CD4-positive, alpha-beta T cell treated with Interleukin-17A for 4 hours (primary cell): ENCODE measurements at regions not wholly inside any gene's neighbourhood (a gene's known extent, or its start where the extent isn't known, plus 50 kb on each side); places are given as distances from the start of the nearest gene placed in this dataset.
"Not testable (repeated sequence)": the region's sequence is repeated elsewhere in the genome, so short reads cannot be mapped to it uniquely, and the experiment has no call there.

ENCODE experiments used
- DNase-seq: peaks from one replicate; pipeline ENCODE4 v3.0.0-alpha.2; 2020; ENCODE audit warnings: mixed read lengths

- no peak for DNase-seq
Observed at GRCh38 chr17:5913641-5914040, 156.5 kb upstream of the WSCD1 start.

- DNase-seq, result no peak
Observed at GRCh38 chr17:5915337-5915736, 154.8 kb upstream of the WSCD1 start.

DNA sequence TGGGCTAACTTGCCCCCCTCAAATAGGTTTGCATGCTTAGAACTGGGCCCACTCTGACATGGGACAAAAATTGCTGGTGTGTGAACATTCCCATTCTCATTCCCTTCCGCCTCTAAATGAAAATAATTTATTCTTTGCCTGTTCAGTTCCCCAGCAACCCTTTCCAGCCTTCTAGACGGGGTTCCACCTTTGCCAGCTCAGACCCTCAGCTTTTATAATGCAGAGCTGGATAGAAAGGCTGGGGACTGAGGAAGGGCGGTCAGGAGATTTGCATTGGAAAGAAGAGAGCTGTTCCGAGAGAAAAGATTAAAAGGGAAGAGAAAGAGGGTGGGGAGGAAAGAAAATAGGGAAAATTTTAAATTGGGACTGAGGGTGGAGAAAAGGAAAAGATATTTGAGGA is 151.1 kb upstream of the WSCD1 start:
- DNase-seq, result no peak

DNA sequence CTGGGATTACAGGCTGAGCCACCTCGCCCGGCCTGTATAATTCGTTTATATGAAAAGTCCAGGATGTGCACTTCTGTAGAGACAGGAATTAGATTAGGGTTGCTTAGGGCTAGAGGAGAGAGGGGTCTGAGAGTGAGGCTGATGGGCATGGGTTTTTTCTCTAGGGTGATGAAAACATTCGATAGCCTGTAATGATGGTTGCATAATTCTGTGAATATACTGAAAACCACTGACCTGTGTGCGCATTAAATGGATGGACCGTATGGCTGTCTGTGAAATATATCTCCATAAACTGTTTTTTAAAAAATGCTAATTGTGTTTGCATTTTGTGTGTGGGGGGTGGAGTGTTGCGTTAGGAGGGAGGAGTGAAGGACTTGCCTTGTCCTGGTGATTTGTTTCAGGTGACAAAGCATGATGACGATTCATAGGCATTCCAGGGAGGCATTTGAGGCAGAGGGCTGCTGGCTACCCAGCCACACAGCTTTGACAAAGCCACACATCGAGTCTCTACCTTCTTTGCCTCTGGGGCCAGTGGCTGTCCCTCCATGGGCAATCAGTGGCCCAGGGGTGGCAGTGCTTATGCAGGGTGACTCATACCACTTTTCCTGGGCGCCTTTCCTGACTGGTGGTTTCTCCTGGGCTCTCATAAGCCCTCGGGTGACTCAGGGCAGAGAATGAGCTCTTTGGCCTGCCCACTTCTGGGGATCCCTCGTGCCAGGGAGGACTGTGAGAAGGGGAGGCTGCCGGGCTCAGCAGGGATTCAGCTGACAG is 148.5 kb upstream of the WSCD1 start:
- no peak for DNase-seq

DNA sequence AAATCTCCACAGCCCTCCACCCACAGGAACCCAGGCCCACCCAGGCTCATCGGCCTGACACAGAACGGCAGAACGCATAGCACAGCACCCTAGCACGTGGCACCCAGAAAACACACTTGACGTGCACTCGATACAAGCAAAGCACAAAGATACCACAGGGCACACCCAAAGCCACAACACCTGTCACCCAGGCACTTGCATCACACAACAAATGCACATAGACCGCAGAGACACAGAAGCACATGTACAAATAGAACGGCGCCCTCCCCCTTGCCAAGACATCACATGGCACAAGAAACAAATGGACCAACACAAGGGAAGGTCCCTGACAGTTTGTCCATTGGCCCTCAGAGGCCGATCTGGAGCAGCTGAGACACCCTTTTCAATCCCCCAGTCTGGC is 147.7 kb upstream of the WSCD1 start:
- DNase-seq, result no peak

GRCh38 chr17:5929721-5930120 is 140.5 kb upstream of the WSCD1 start:
- DNase-seq, result no peak

- DNase-seq, result not testable (repeated sequence)
Observed at GRCh38 chr17:5930555-5930954, 139.6 kb upstream of the WSCD1 start.

DNA sequence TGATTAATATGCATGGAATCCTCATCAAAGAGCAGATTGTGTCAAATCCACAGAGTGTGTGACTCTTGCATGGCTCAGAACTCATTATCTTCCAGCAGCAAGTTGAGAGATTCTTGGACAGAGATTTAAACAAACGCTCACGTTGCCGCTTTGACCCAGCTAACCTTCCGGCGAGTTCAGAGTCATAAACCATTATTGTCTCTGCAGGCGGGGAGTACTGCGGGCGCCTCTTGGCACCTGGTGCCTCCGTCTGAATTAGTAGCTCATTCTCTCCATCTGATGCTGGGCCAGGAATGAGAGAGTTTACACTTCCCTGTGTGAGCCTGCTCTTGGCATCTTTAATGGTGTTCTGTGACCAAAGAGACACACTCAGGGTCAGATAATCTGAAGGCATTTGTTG is 138.6 kb upstream of the WSCD1 start:
- no peak for DNase-seq

DNA sequence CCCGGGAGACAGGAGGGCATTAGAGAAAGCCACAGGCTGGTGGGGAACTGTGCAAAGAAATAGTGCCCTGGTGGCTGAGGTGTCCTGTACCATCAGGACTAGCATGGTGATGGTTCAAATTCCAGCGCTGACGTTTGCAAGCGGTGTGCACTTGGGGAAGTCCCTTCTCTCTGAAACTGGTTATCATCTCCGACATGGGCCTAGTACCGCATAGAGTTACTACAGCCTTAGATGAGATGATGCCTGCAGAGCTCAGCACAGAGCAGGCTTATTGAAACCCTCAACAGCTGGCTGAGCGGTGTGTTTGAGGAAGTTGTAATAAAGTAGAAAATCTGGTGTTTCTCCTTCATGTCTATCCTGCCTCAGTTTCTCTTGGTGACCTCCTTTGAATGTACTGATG is 136.7 kb upstream of the WSCD1 start:
- DNase-seq, result no peak

GRCh38 chr17:5941258-5941657 is 128.9 kb upstream of the WSCD1 start:
- DNase-seq, result no peak

GRCh38 chr17:5942687-5943086 is 127.5 kb upstream of the WSCD1 start:
- DNase-seq, result no peak

DNA sequence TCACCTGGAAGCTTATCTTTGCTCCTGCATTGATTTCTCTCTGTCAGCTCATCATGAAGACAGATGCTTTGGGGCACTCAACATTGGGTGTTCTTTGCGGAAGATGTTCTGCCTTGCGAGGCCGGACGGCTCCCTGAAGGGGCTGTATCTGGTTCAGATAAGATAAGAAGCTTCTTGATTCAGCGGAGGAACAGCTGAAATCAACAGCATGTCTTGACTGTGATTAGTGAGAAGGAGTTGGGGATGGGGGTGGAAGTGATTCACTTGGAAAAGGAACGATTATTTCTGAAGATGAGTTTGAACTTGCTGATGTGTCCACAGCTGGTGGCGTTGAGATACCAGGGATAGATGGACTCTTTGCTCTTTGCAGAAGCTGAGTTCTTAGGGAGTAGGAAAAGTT is 126.9 kb upstream of the WSCD1 start:
- no peak for DNase-seq

- no peak for DNase-seq
Observed at GRCh38 chr17:5943982-5944381, 126.2 kb upstream of the WSCD1 start.

- DNase-seq, result no peak
Observed at GRCh38 chr17:5947701-5948180, 122.4 kb upstream of the WSCD1 start.

DNA sequence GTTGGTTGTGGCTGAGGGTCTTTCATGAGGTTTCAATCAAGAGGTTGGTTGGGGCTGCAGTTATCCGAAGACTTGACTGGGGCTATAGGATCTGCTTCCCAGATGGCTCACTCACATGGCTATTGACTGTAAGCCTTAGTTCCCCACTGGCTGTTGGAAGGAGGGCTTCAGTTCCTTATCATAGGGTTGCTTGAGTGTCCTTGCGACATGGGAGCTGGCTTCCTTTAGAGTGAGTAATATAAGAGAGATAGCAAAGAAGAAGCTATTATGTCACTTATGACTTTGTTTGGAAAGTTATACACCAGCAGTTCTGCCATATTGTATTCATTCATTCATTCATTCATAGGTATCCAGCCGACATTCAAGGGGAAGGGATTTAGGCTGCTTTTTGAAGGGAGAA is 121.4 kb upstream of the WSCD1 start:
- no peak for DNase-seq

DNA sequence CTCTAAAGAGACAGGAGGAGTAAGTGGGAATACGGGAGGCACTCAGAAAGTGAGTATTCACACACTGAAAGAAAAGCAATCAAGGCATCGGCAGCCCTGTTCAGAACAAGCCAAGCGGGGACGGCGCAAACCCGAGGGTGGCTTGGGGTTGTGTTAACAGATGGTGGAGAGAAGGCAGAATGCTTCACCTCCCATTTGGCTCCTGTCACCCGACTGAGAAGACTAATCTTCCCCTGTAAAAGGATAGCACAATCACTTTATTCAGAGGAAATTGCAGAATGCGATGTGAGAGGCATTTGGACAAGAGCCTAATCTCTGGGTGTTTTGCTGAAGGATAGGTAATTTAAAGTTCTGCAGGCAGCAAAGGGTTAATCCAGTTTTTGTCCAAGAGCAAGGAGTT is 119.3 kb upstream of the WSCD1 start:
- no peak for DNase-seq

GRCh38 chr17:5951912-5952311 is 118.3 kb upstream of the WSCD1 start:
- no peak for DNase-seq

DNA sequence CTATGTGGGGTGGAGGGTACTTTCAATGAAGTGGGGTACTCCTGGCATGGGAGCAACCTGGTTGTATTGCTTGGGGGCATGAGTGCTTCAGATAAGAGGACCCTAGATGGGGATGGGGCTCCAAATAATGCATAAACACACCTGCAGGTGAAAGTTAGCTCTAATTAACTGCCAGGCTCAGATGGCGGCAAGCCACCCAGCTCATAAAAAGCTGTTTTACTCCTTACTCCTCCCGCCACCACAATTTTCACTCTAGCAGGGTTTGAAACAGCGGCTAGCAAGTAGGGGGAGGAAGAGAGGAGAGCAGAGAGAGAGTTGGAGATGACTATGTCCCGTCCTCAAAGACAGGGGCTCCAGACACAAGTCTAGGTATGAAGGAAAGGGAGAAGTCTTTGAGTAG is 117.7 kb upstream of the WSCD1 start:
- no peak for DNase-seq

DNA sequence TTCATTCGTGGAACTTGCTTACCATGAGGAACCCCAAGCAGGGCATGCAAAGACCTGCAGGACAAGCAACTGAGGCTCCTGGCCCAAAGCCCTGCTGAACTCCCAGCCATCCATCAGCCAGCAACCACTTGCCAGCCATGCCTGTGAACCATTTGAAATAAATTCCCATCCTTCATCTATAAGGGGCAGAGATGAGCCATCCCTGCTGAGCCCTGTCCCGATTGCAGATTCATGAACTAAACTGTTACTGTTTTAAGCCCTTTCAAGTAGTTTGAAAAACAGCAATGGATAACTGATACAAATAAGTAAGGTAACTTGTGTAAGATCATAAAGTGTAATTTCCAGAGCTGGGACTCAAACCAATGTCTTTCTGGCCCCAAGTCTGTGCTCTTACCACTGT is 114.4 kb upstream of the WSCD1 start:
- no peak for DNase-seq

GRCh38 chr17:5958850-5959249 is 111.3 kb upstream of the WSCD1 start:
- no peak for DNase-seq

DNA sequence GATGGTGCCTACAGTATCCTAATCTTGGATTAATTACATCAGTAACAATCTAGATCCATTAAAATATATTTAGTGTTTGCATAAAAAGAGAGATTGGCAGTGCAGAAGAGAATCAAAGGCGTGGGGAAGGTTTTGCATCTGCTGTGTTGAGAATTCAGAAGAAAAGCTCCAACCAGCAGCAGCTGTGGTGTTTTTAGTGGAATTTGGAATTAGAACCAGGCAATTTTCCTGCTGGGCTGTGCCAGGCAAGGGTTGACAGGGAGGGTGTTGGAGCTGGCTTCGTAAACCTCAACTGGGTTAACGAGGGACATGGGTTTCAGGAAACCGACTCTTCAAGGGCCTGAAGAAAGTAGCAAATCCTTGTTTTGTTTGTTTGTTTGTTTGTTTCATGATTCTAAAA is 107.8 kb upstream of the WSCD1 start:
- no peak for DNase-seq

DNA sequence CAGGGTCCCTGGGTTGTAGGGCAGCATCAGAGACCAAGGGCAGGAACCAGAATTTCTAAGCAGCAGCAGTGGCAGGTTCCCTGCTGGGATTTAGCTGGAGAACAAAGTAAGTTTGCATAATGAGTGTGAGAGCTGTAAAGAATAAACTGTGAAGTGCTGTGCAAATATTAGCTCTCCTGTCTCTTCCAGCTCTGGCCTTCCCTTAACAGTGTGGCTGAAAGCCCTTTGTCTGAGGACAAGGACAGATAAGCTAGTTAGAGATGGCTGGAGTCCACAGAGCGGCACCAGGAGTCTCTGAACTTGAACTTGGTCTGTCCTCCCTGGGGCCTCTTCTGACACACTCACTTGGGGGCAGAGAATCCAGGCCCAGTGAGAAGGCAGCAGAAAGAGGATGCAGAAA is 98.2 kb upstream of the WSCD1 start:
- no peak for DNase-seq

DNA sequence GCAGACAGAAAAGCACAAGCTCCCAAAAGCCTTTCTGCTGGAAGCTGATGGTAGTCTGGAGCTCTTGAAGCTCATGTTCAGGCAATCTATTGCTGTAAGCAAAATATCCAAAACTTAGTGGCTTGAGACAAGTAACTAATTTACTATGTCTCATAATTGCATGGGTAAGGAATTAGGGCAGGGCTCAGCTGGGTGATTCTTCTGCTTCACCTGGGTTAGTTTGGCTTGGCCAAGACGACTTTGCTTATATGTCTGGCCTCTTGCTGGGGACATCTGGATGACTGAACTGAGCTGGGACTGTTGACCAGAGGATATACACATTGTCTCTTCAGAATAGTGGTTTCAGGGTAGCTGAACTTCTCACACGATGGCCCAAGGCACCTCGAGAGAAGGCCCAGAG is 96.8 kb upstream of the WSCD1 start:
- no peak for DNase-seq

- no peak for DNase-seq
Observed at GRCh38 chr17:5975661-5976060, 94.5 kb upstream of the WSCD1 start.

- no peak for DNase-seq
Observed at GRCh38 chr17:5976251-5976650, 93.9 kb upstream of the WSCD1 start.
